D341Med (cell line): ENCODE measurements at regions not wholly inside any gene's neighbourhood (a gene's known extent, or its start where the extent isn't known, plus 50 kb on each side); places are given as distances from the start of the nearest gene placed in this dataset.
"Not testable (repeated sequence)": the region's sequence is repeated elsewhere in the genome, so short reads cannot be mapped to it uniquely, and the experiment has no call there.

Experiments used
- DNase-seq: peaks from one replicate; pipeline ENCODE4 v3.0.0; 2012; ENCODE audit warnings: low spot score

- DNase-seq = no peak
Measured at GRCh38 chrX:555725-556666, 74.6 kb upstream of the SHOX start.

- DNase-seq = not testable (repeated sequence)
Measured at GRCh38 chrX:557601-558000, 73.0 kb upstream of the SHOX start.

GRCh38 chrX:559282-559681, 71.3 kb upstream of the SHOX start:
- DNase-seq = not testable (repeated sequence)

GRCh38 chrX:567891-568290, 62.7 kb upstream of the SHOX start:
- DNase-seq = no peak

GRCh38 chrX:568311-568710, 62.3 kb upstream of the SHOX start:
- DNase-seq = no peak

GRCh38 chrX:572538-573124, 58.0 kb upstream of the SHOX start:
- DNase-seq = no peak

GRCh38 chrX:574251-574650, 56.3 kb upstream of the SHOX start:
- no peak for DNase-seq

- no peak for DNase-seq
Measured at GRCh38 chrX:574830-575229, 55.8 kb upstream of the SHOX start.

- DNase-seq = no peak
Measured at GRCh38 chrX:576904-577560, 53.6 kb upstream of the SHOX start.

- DNase-seq = no peak
Measured at GRCh38 chrX:578531-578930, 52.1 kb upstream of the SHOX start.

GRCh38 chrX:580030-580429, 50.6 kb upstream of the SHOX start:
- no peak for DNase-seq
